ENCODE measurements at regions not wholly inside any gene's neighbourhood (a gene's known extent, or its start where the extent isn't known, plus 50 kb on each side); places are given as distances from the start of the nearest gene placed in this dataset.

- Histone ChIP-seq H3K9ac (ENCODE audit: low read length) (no peak overlapping the region), H3K4me3 (ENCODE audit: low read length) (no peak overlapping the region), H3K36me3 (ENCODE audit: control insufficient read depth, insufficient read depth, low read length, severe bottlenecking) (no peaks in the 10 kb centered on the region), H3K9me3 (ENCODE audit: control insufficient read depth, low read length) (peaks cover 4% of the 10 kb centered on the region), H3K27me3 (replicated peaks; ENCODE audit: control insufficient read depth, insufficient read depth, low read length) (peaks cover 2% of the 10 kb centered on the region), H3K4me1 (ENCODE audit: control insufficient read depth, insufficient read depth, low read length) (no peaks in the 10 kb centered on the region)
- DNase-seq (ENCODE audit: low read depth): no peak
Observed at GRCh38 chr18:47618758-47619157, 311.7 kb downstream of the SMAD2 start.

- DNase-seq (ENCODE audit: low read depth): no peak
- no peaks in the 10 kb centered on the region for H3K4me1 ChIP-seq (ENCODE audit: control insufficient read depth, insufficient read depth, low read length)
- H3K9ac ChIP-seq (ENCODE audit: low read length): no peak overlapping the region
- H3K27me3 ChIP-seq (replicated peaks; ENCODE audit: control insufficient read depth, insufficient read depth, low read length): no peaks in the 10 kb centered on the region
- H3K36me3 ChIP-seq (ENCODE audit: control insufficient read depth, insufficient read depth, low read length, severe bottlenecking): no peaks in the 10 kb centered on the region
- no peak overlapping the region for H3K4me3 ChIP-seq (ENCODE audit: low read length)
- peaks cover 5% of the 10 kb centered on the region for H3K9me3 ChIP-seq (ENCODE audit: control insufficient read depth, low read length)
Observed at GRCh38 chr18:47615043-47615442, 315.4 kb downstream of the SMAD2 start.

- Histone ChIP-seq H3K4me3 (ENCODE audit: low read length) (no peak overlapping the region), H3K9ac (ENCODE audit: low read length) (no peak overlapping the region), H3K4me1 (ENCODE audit: control insufficient read depth, insufficient read depth, low read length) (no peaks in the 10 kb centered on the region), H3K27me3 (replicated peaks; ENCODE audit: control insufficient read depth, insufficient read depth, low read length) (no peaks in the 10 kb centered on the region), H3K36me3 (ENCODE audit: control insufficient read depth, insufficient read depth, low read length, severe bottlenecking) (no peaks in the 10 kb centered on the region), H3K9me3 (ENCODE audit: control insufficient read depth, low read length) (peaks cover 7% of the 10 kb centered on the region)
- DNase-seq (ENCODE audit: low read depth): no peak
Observed at GRCh38 chr18:47613929-47614328, 316.5 kb downstream of the SMAD2 start.

- Histone ChIP-seq H3K36me3 (ENCODE audit: control insufficient read depth, insufficient read depth, low read length, severe bottlenecking) (no peaks in the 10 kb centered on the region), H3K9ac (ENCODE audit: low read length) (no peak overlapping the region), H3K4me3 (ENCODE audit: low read length) (no peak overlapping the region), H3K27me3 (replicated peaks; ENCODE audit: control insufficient read depth, insufficient read depth, low read length) (no peaks in the 10 kb centered on the region), H3K4me1 (ENCODE audit: control insufficient read depth, insufficient read depth, low read length) (no peaks in the 10 kb centered on the region), H3K9me3 (ENCODE audit: control insufficient read depth, low read length) (peaks cover 8% of the 10 kb centered on the region)
- DNase-seq (ENCODE audit: low read depth): no peak
Observed at GRCh38 chr18:47611649-47612048, 318.8 kb downstream of the SMAD2 start.

GRCh38 chr18:47606526-47606925 lies 323.9 kb downstream of the SMAD2 start:
- Histone ChIP-seq H3K9ac (ENCODE audit: low read length) (no peak overlapping the region), H3K4me1 (ENCODE audit: control insufficient read depth, insufficient read depth, low read length) (no peaks in the 10 kb centered on the region), H3K36me3 (ENCODE audit: control insufficient read depth, insufficient read depth, low read length, severe bottlenecking) (no peaks in the 10 kb centered on the region), H3K27me3 (replicated peaks; ENCODE audit: control insufficient read depth, insufficient read depth, low read length) (no peaks in the 10 kb centered on the region), H3K9me3 (ENCODE audit: control insufficient read depth, low read length) (peaks cover 8% of the 10 kb centered on the region), H3K4me3 (ENCODE audit: low read length) (no peak overlapping the region)
- no peak for DNase-seq (ENCODE audit: low read depth)

GRCh38 chr18:47605093-47605492 lies 325.4 kb downstream of the SMAD2 start:
- no peak overlapping the region for H3K4me3 ChIP-seq (ENCODE audit: low read length)

GRCh38 chr18:47604021-47604420 lies 326.4 kb downstream of the SMAD2 start:
- DNase-seq (ENCODE audit: low read depth): no peak

More at GRCh38 chr18:47605093-47605492, 325.4 kb downstream of the SMAD2 start:
- H3K27me3 ChIP-seq (replicated peaks; ENCODE audit: control insufficient read depth, insufficient read depth, low read length): no peaks in the 10 kb centered on the region
- no peaks in the 10 kb centered on the region for H3K36me3 ChIP-seq (ENCODE audit: control insufficient read depth, insufficient read depth, low read length, severe bottlenecking)
- no peaks in the 10 kb centered on the region for H3K4me1 ChIP-seq (ENCODE audit: control insufficient read depth, insufficient read depth, low read length)
- H3K9ac ChIP-seq (ENCODE audit: low read length): no peak overlapping the region
- peaks cover 3% of the 10 kb centered on the region for H3K9me3 ChIP-seq (ENCODE audit: control insufficient read depth, low read length)
- no peak for DNase-seq (ENCODE audit: low read depth)

GRCh38 chr18:47603158-47603557 lies 327.3 kb downstream of the SMAD2 start:
- no peaks in the 10 kb centered on the region for H3K36me3 ChIP-seq (ENCODE audit: control insufficient read depth, insufficient read depth, low read length, severe bottlenecking)
- H3K4me3 ChIP-seq (ENCODE audit: low read length): no peak overlapping the region
- H3K9ac ChIP-seq (ENCODE audit: low read length): no peak overlapping the region
- DNase-seq (ENCODE audit: low read depth): no peak
- H3K27me3 ChIP-seq (replicated peaks; ENCODE audit: control insufficient read depth, insufficient read depth, low read length): no peaks in the 10 kb centered on the region
- H3K4me1 ChIP-seq (ENCODE audit: control insufficient read depth, insufficient read depth, low read length): no peaks in the 10 kb centered on the region
- H3K9me3 ChIP-seq (ENCODE audit: control insufficient read depth, low read length): no peaks in the 10 kb centered on the region

More at GRCh38 chr18:47604021-47604420, 326.4 kb downstream of the SMAD2 start:
- no peaks in the 10 kb centered on the region for H3K36me3 ChIP-seq (ENCODE audit: control insufficient read depth, insufficient read depth, low read length, severe bottlenecking)
- H3K27me3 ChIP-seq (replicated peaks; ENCODE audit: control insufficient read depth, insufficient read depth, low read length): no peaks in the 10 kb centered on the region
- H3K4me3 ChIP-seq (ENCODE audit: low read length): no peak overlapping the region
- peaks cover 2% of the 10 kb centered on the region for H3K9me3 ChIP-seq (ENCODE audit: control insufficient read depth, low read length)
- no peaks in the 10 kb centered on the region for H3K4me1 ChIP-seq (ENCODE audit: control insufficient read depth, insufficient read depth, low read length)
- no peak overlapping the region for H3K9ac ChIP-seq (ENCODE audit: low read length)

- Histone ChIP-seq H3K4me1 (ENCODE audit: control insufficient read depth, insufficient read depth, low read length) (no peaks in the 10 kb centered on the region), H3K9ac (ENCODE audit: low read length) (no peak overlapping the region), H3K36me3 (ENCODE audit: control insufficient read depth, insufficient read depth, low read length, severe bottlenecking) (no peaks in the 10 kb centered on the region), H3K9me3 (ENCODE audit: control insufficient read depth, low read length) (no peaks in the 10 kb centered on the region), H3K27me3 (replicated peaks; ENCODE audit: control insufficient read depth, insufficient read depth, low read length) (peaks cover 4% of the 10 kb centered on the region), H3K4me3 (ENCODE audit: low read length) (no peak overlapping the region)
- no peak for DNase-seq (ENCODE audit: low read depth)
Observed at GRCh38 chr18:47602273-47602897, 328.1 kb downstream of the SMAD2 start.

- no peak for DNase-seq (ENCODE audit: low read depth)
- H3K4me3 ChIP-seq (ENCODE audit: low read length): no peak overlapping the region
- no peaks in the 10 kb centered on the region for H3K9me3 ChIP-seq (ENCODE audit: control insufficient read depth, low read length)
- H3K9ac ChIP-seq (ENCODE audit: low read length): no peak overlapping the region
- no peaks in the 10 kb centered on the region for H3K4me1 ChIP-seq (ENCODE audit: control insufficient read depth, insufficient read depth, low read length)
- no peaks in the 10 kb centered on the region for H3K36me3 ChIP-seq (ENCODE audit: control insufficient read depth, insufficient read depth, low read length, severe bottlenecking)
- peaks cover 4% of the 10 kb centered on the region for H3K27me3 ChIP-seq (replicated peaks; ENCODE audit: control insufficient read depth, insufficient read depth, low read length)
Observed at GRCh38 chr18:47601581-47602272, 328.7 kb downstream of the SMAD2 start.

GRCh38 chr18:47595831-47596501 lies 334.5 kb downstream of the SMAD2 start:
- H3K9me3 ChIP-seq (ENCODE audit: control insufficient read depth, low read length): no peaks in the 10 kb centered on the region
- H3K27me3 ChIP-seq (replicated peaks; ENCODE audit: control insufficient read depth, insufficient read depth, low read length): peaks cover 42% of the 10 kb centered on the region
- H3K4me1 ChIP-seq (ENCODE audit: control insufficient read depth, insufficient read depth, low read length): peaks cover 5% of the 10 kb centered on the region
- DNase-seq (ENCODE audit: low read depth): no peak
- no peak overlapping the region for H3K9ac ChIP-seq (ENCODE audit: low read length)
- no peak overlapping the region for H3K4me3 ChIP-seq (ENCODE audit: low read length)
- H3K36me3 ChIP-seq (ENCODE audit: control insufficient read depth, insufficient read depth, low read length, severe bottlenecking): no peaks in the 10 kb centered on the region

Data from adipocyte (in vitro differentiated cells).